CD14-positive monocyte (primary cell): ENCODE measurements at regions not wholly inside any gene's neighbourhood (a gene's known extent, or its start where the extent isn't known, plus 50 kb on each side); places are given as distances from the start of the nearest gene placed in this dataset.

Experiments used
- DNase-seq, 3 donors: peaks; one replicate each; pipeline ENCODE4 v3.0.0-alpha.2; 2011 to 2022
- H2AFZ ChIP-seq: 2 replicates; pipeline ENCODE4 v1.6.0; 2012; ENCODE audit warnings: mild to moderate bottlenecking, low read depth, low read length, inconsistent platforms; ENCODE audit not compliant: insufficient read depth, poor library complexity, severe bottlenecking
- H3K27ac ChIP-seq, 2 donors: 1 replicate in 1 of 2; 2 replicates in 1 of 2; pipeline ENCODE4 v1.5.1; 2012 to 2013; ENCODE audit warnings: low read length in 2 of 2, control low read depth in 1 of 2, inconsistent platforms in 1 of 2, low read depth in 1 of 2, mild to moderate bottlenecking in 1 of 2
- H3K27me3 ChIP-seq, 2 donors: one replicate each; pipeline versions ENCODE4 v1.6.0 to v1.6.1; 2011 to 2013; ENCODE audit warnings: low read length in 2 of 2; ENCODE audit not compliant: control insufficient read depth in 2 of 2, insufficient read depth in 2 of 2
- H3K36me3 ChIP-seq, 2 donors: replicated peaks in 1 of 2; 1 replicate in 1 of 2; 2 replicates in 1 of 2; pipeline versions ENCODE4 v1.5.1 to v1.6.1; 2012 to 2013; ENCODE audit warnings: low read length in 2 of 2, control low read depth in 1 of 2, inconsistent platforms in 1 of 2, mild to moderate bottlenecking in 1 of 2; ENCODE audit not compliant: insufficient read depth in 2 of 2, control insufficient read depth in 1 of 2
- H3K4me1 ChIP-seq, 2 donors: 1 replicate in 1 of 2; 2 replicates in 1 of 2; pipeline versions ENCODE4 v1.5.1 to v1.6.1; 2012 to 2013; ENCODE audit warnings: low read length in 2 of 2, control low read depth in 1 of 2, inconsistent platforms in 1 of 2, mild to moderate bottlenecking in 1 of 2, moderate library complexity in 1 of 2; ENCODE audit not compliant: insufficient read depth in 2 of 2, control insufficient read depth in 1 of 2
- H3K4me2 ChIP-seq: replicated peaks from 2 replicates; pipeline ENCODE3; 2012; ENCODE audit warnings: low read length, moderate library complexity, mild to moderate bottlenecking; ENCODE audit not compliant: poor library complexity, severe bottlenecking; ENCODE audit errors: extremely low read depth
- H3K4me3 ChIP-seq, 3 experiments: fragments of 200-600 bp in 1 of 3; sonication (generic) in 1 of 3; replicated peaks in 1 of 3; 1 replicate in 2 of 3; 2 replicates in 1 of 3; pipeline ENCODE4 v1.5.1; 2011 to 2013; ENCODE audit warnings: low read length in 3 of 3, mild to moderate bottlenecking in 3 of 3, control low read depth in 2 of 3, low read depth in 2 of 3, inconsistent platforms in 1 of 3, moderate library complexity in 1 of 3
- H3K79me2 ChIP-seq: 2 replicates; pipeline ENCODE4 v1.6.0; 2012; ENCODE audit warnings: mild to moderate bottlenecking, control low read depth, inconsistent platforms, low read length, moderate library complexity; ENCODE audit not compliant: insufficient read depth
- H3K9ac ChIP-seq: 2 replicates; pipeline ENCODE4 v1.6.0; 2017; ENCODE audit warnings: low read length, mild to moderate bottlenecking; ENCODE audit not compliant: insufficient read depth, poor library complexity, severe bottlenecking
- H3K9me3 ChIP-seq, 2 donors: replicated peaks in 1 of 2; 1 replicate in 1 of 2; 2 replicates in 1 of 2; pipeline versions ENCODE4 v1.5.1 to v1.6.1; 2012 to 2013; ENCODE audit warnings: low read length in 2 of 2, control low read depth in 1 of 2; ENCODE audit not compliant: control insufficient read depth in 1 of 2, insufficient read depth in 1 of 2
- H4K20me1 ChIP-seq: 2 replicates; pipeline ENCODE4 v1.6.0; 2012; ENCODE audit warnings: mild to moderate bottlenecking, low read length, control low read depth, moderate library complexity; ENCODE audit not compliant: insufficient read depth
- H3K27ac Mint-ChIP-seq, 7 donors: one replicate each; pipeline ENCODE4 v1.8.0; 2020; ENCODE audit warnings: mild to moderate bottlenecking in 7 of 7, mixed read lengths in 7 of 7, moderate library complexity in 6 of 7, inconsistent platforms in 2 of 7
- H3K27me3 Mint-ChIP-seq, 3 donors: one replicate each; pipeline ENCODE4 v1.8.0; 2021 to 2022; ENCODE audit warnings: low read depth in 3 of 3, mild to moderate bottlenecking in 3 of 3, mixed read lengths in 3 of 3, moderate library complexity in 3 of 3, inconsistent platforms in 1 of 3
- H3K36me3 Mint-ChIP-seq, 2 donors: one replicate each; pipeline ENCODE4 v1.8.0; 2020; ENCODE audit warnings: mixed read lengths in 2 of 2, inconsistent platforms in 1 of 2, mild to moderate bottlenecking in 1 of 2
- H3K4me1 Mint-ChIP-seq: one replicate; pipeline ENCODE4 v1.8.0; 2020; ENCODE audit warnings: mild to moderate bottlenecking, mixed read lengths
- H3K4me3 Mint-ChIP-seq, 2 donors: one replicate each; pipeline ENCODE4 v1.8.0; 2020; ENCODE audit warnings: mild to moderate bottlenecking in 2 of 2, mixed read lengths in 2 of 2, moderate library complexity in 1 of 2
- H3K9me3 Mint-ChIP-seq, 7 donors: one replicate each; pipeline ENCODE4 v1.8.0; 2020 to 2022; ENCODE audit warnings: mixed read lengths in 7 of 7, mild to moderate bottlenecking in 6 of 7, moderate library complexity in 6 of 7, inconsistent platforms in 2 of 7
- intact Hi-C, 2 donors: fragments of 100-400 bp; cut with micrococcal nuclease; formaldehyde crosslinking; loops; one replicate each; pipeline versions ENCODE4 v1.15.0 to v1.15.1; 2023
- TF ChIP-seq, protein P1 (sequence below): fragments of 200-600 bp; IDR thresholded peaks from one replicate; pipeline ENCODE4 v1.8.0; 2022; ENCODE audit warnings: antibody characterized with exemption, mild to moderate bottlenecking

- no peaks in the 10 kb centered on the region for H3K4me1 ChIP-seq
- Mint-ChIP-seq H3K4me3 (no peak overlapping the region), H3K36me3 (no peaks in the 10 kb centered on the region), H3K27me3 (peaks cover 2 to 8% (median 4%) of the 10 kb centered on the region in 3 donors), H3K9me3 (peaks cover 0 to 10% (median 2%) of the 10 kb centered on the region in 7 donors), H3K27ac (no peak overlapping the region), H3K4me1 (no peaks in the 10 kb centered on the region)
- H4K20me1 ChIP-seq: no peaks in the 10 kb centered on the region
- H3K27me3 ChIP-seq: no peaks in the 10 kb centered on the region
- no peak for DNase-seq
- intact Hi-C loops: loop anchor here in 1 of 2 donors (10.0 kb wide), 1 partner anchor 165 kb away; the partner anchor contains the start of gene APEX2
- no peak overlapping the region for H3K4me2 ChIP-seq
- no peak overlapping the region for H3K4me3 ChIP-seq
- H3K27ac ChIP-seq: no peak overlapping the region
- no peak overlapping the region for H2AFZ ChIP-seq
- no peaks in the 10 kb centered on the region for H3K9me3 ChIP-seq
- H3K9ac ChIP-seq: no peak overlapping the region
- TF ChIP-seq, protein P1, sequence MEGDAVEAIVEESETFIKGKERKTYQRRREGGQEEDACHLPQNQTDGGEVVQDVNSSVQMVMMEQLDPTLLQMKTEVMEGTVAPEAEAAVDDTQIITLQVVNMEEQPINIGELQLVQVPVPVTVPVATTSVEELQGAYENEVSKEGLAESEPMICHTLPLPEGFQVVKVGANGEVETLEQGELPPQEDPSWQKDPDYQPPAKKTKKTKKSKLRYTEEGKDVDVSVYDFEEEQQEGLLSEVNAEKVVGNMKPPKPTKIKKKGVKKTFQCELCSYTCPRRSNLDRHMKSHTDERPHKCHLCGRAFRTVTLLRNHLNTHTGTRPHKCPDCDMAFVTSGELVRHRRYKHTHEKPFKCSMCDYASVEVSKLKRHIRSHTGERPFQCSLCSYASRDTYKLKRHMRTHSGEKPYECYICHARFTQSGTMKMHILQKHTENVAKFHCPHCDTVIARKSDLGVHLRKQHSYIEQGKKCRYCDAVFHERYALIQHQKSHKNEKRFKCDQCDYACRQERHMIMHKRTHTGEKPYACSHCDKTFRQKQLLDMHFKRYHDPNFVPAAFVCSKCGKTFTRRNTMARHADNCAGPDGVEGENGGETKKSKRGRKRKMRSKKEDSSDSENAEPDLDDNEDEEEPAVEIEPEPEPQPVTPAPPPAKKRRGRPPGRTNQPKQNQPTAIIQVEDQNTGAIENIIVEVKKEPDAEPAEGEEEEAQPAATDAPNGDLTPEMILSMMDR: no peak
- H3K79me2 ChIP-seq: no peaks in the 10 kb centered on the region
- no peaks in the 10 kb centered on the region for H3K36me3 ChIP-seq
Measured at GRCh38 chrX:55169782-55170181, 50.4 kb upstream of the PAGE5 start.
